NCI-H146 treated with DMSO at 0.1 percent for 48 hours (cell line): ENCODE measurements at regions not wholly inside any gene's neighbourhood (a gene's known extent, or its start where the extent isn't known, plus 50 kb on each side); places are given as distances from the start of the nearest gene placed in this dataset.
"Not testable (repeated sequence)": the region's sequence is repeated elsewhere in the genome, so short reads cannot be mapped to it uniquely, and the experiment has no call there.

Source experiments
- DNase-seq: peaks from one replicate; lab custom pipeline; 2025; ENCODE audit not compliant: unreplicated experiment; lab: John Stamatoyannopoulos, UW

GRCh38 chr10:64528294-64529002 lies 1007.2 kb downstream of the REEP3 start:
- DNase-seq: no peak

GRCh38 chr10:64529003-64529350 lies 1007.8 kb downstream of the REEP3 start:
- no peak for DNase-seq

GRCh38 chr10:64534616-64535015 lies 1013.4 kb downstream of the REEP3 start:
- no peak for DNase-seq

DNA sequence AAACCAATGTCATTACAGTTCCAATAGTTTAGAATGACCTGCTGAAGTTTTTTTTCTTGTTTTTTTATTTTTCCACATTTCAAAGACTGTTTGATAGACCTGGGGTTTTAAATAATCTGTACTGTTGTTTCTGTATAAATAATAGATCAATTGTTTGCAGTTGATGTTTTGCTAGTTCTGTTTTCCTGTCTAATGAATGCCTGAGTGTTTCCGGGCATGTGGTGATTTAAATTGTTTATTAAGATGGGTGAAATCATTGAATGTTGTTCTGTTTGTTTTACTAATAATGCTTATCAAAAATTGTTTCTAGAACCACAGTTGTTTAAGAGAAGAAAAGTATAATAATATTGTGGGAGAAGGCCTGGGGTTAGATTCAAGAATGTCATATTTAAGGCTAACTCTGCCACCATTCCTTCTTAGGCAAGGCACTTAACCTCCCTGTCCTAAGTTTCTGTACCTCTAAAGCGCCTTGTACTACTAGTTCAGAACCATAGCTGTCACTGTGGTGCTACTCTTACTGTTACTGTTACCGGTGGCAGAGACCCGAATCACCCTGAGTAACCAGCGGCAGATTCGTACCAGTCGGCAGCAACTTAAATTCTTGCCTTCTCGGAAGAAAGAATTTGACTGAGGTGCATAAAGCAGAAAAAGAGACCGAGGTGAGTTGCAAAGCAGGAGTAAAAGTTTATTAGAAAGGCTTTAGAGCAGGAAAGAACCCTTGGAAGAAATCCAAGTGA lies 1014.1 kb downstream of the REEP3 start:
- no peak for DNase-seq

GRCh38 chr10:64537112-64537511 lies 1015.9 kb downstream of the REEP3 start:
- DNase-seq: no peak

DNA sequence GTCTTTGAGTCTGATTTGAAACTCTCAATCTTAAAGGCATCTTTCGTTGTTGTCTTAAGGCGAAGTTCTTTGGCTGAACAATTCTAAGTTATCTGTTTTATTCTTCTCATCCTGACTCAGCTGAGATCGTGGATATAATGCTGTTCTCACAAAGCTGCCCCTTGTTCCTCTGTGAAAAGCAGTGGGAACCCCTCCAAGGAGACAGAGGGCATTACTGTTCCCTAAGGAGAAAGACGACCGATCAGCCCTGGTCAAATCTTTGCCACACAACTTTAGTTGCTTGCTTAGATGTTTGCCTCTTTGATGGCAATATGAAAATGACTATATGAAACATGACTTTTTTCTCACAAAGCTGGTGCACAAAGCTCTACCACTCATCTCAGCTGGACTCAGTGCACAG lies 1016.7 kb downstream of the REEP3 start:
- DNase-seq: no peak

- no peak for DNase-seq
Measured at GRCh38 chr10:64546073-64546472, 1024.9 kb downstream of the REEP3 start.

DNA sequence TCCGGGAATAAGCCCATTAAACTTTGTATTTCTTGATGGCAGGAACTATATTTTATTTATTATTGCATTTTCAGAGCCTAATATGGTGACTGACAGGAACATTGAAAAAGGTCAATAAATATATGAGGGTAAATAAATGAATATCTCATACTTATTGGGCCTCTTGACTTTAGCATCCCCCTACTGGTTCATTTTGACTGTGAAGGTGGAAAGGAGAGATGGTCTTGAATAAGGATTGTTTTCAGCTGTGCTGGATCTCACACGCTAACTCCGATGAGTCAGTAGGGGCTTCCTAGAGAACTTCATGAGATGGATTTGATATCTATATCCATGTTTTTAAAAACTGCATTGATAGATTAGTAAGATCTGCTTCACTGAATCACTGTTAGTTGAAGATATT lies 1026.0 kb downstream of the REEP3 start:
- DNase-seq: no peak

DNA sequence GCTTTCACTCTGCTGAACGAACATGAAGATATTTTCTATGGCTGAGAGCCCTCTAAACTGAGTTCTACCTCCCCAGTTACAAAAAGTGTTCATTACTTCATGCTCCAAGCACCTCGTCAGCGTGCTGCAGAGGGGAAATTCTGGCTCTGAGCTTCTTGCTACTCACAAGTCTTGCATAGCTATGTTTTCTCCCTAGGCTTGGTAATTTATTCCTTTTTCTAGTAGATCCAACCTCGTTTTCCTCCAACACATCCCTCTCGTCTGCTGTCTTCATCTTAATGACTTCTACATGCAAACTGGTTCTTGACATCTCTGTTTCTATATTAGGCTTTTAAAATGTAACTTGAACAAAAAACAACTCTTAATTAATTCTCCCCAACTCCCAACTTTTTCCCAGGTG lies 1034.5 kb downstream of the REEP3 start:
- no peak for DNase-seq

GRCh38 chr10:64558094-64558835 lies 1037.1 kb downstream of the REEP3 start:
- no peak for DNase-seq

DNA sequence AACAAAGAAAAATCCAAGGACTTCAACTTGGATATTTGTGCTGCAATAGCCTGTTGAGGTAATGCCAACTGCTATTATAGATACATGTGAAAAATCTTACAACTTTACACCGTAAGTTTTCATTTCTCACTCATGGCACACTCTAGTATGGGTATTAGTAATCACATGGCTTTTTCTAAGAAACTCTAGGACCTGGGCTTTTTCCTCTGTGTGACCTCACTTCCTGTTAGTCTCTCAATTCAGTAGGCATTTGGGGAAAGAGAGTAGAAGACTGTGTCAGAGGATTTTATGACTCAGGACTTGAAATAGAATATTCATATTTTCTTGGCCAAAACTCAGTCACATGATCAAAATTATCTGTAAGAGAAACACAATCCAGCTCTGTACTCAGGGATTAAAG lies 1049.9 kb downstream of the REEP3 start:
- DNase-seq: no peak

GRCh38 chr10:64573623-64574325 lies 1052.6 kb downstream of the REEP3 start:
- DNase-seq: no peak

- no peak for DNase-seq
Measured at GRCh38 chr10:64574371-64574770, 1053.2 kb downstream of the REEP3 start.

DNA sequence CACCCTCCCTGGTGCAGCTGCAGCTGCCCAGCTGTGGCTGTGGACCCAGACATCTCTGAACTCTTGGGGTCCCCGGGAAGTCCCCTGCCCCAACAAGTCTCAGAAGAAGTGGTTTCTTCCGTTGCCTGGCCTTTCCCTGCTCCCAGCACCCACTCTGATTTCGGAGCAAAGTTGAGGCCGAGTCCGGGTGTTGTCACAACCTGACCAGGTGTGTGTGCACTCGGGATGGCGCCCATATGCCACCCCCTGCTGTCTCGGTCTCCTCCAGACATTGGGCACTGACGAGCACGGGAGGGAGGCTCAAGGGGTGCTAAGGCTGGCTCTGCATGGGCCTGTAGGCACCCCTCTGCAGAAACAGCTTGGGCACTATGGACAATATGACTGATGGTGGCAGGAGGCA lies 1055.3 kb downstream of the REEP3 start:
- no peak for DNase-seq

DNA sequence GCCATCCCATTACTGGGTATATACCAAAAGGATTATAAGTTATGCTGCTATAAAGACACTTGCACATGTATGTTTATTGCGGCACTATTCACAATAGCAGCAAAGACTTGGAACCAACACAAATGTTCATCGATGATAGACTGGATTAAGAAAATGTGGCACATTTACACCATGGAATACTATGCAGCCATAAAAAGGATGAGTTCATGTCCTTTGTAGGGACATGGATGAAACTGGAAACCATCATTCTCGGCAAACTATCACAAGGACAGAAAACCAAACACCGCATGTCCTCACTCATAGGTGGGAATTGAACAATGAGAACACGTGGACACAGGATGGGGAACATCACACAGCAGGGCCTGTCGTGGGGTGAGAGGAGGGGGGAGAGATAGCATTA lies 1057.6 kb downstream of the REEP3 start:
- DNase-seq: not testable (repeated sequence)

DNA sequence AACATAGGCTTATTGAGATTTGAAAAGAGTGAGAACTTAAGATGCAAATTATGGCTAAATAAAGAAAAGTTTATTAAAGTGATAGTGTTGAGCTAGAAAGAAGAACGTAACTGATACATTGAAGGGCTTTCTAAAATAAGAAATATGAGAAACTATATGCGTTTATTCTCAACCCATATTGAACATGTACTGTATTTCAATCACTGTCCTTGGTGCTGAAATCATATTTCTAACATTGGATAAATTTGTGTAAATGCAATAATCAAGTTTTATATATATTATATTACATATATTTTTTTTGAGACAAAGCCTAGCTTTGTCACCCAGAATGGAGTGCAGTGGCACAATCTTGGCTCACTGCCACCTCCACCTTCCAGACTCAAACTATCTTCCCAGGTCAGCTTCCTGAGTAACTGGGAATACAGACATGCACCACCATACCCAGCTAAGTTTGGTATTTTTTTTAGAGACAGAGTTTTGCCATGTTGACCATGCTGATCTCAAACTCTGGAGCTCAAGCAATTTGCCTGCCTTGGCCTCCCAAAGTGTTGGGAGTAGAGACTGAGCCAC lies 1065.8 kb downstream of the REEP3 start:
- no peak for DNase-seq

DNA sequence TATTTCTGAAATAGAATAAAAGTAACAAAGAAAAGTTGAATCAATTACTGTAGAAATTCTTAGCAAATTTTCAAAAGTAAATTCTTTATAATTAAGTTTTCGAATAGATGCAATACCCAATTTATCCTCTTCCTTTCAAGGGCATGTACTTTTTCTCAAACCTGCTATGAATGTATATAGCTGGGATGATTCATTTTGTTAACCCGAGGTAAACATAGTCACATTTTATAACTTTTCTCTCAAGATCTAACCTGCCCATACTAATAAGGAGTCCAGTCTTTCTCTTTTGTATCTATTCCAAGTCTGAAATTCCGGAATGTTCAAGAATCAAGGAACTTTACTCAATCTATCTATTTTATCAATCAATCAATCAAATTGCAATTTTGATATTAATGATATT lies 1072.9 kb downstream of the REEP3 start:
- DNase-seq: no peak

DNA sequence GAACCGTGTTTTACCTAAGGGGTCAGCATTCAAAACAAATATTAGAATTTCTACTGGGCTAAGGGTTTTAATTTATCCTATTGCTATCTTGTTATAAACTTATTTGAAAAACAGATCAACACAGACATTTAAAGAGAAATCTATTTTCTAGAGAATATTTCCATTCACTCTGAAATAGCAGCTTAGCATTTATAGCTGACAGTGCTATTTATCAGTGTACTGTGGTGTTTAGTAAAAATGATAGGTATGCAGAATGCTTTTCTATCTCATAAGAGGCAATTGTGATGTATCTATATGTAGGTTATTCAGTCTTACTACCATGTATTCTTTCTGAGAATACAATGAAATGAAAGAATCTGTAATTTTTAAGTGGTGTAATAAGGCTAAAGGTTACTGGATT lies 1077.4 kb downstream of the REEP3 start:
- no peak for DNase-seq

GRCh38 chr10:64601298-64601697 lies 1080.1 kb downstream of the REEP3 start:
- no peak for DNase-seq

DNA sequence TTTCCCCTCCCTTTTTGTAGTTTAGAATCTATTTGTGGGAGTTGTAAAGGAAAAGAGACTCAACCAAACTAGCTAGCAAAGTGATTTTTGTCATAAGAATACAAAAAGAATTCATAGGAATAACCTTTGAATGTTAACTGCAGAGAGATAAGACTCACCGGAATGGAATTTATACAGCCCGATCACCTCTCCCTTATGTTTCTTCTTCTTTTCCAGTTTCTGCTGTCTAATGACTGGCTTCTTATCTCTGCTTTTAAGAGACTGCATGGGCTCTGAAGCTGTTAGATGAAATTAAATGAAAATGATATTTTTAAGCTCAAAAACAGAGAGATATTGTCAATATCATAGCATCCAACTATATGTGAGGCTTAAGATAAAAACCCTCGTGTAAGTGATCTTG lies 1095.9 kb downstream of the REEP3 start:
- no peak for DNase-seq

- no peak for DNase-seq
Measured at GRCh38 chr10:64619102-64619501, 1097.9 kb downstream of the REEP3 start.
